ENCODE measurements at regions not wholly inside any gene's neighbourhood (a gene's known extent, or its start where the extent isn't known, plus 50 kb on each side); places are given as distances from the start of the nearest gene placed in this dataset.

DNA sequence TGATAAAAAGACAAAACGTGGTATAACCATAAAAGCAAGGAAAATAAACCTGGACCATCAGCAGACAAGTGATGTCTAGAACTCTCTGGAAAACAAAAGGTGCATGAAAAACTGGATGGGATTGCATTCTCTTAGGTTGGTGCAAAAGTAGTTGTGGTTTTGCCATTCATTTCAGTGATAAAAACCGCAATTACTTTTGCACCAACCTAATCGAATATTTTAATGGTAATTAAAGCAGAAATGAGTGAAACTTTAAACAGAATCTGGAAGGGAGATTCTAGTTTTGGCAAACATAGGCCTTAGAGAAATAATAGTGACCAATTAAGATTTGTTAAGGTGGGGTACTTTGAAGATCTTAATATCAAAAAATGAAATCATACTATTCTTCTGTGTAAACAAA lies 800.8 kb upstream of the GYPC start:
- in situ Hi-C loops (cut with HindIII; ENCODE audit: low sequenced_read_pairs), result no loop called here
- DNase-seq (ENCODE audit: low read depth, low spot score), result no peak
- TF ChIP-seq, protein P1, sequence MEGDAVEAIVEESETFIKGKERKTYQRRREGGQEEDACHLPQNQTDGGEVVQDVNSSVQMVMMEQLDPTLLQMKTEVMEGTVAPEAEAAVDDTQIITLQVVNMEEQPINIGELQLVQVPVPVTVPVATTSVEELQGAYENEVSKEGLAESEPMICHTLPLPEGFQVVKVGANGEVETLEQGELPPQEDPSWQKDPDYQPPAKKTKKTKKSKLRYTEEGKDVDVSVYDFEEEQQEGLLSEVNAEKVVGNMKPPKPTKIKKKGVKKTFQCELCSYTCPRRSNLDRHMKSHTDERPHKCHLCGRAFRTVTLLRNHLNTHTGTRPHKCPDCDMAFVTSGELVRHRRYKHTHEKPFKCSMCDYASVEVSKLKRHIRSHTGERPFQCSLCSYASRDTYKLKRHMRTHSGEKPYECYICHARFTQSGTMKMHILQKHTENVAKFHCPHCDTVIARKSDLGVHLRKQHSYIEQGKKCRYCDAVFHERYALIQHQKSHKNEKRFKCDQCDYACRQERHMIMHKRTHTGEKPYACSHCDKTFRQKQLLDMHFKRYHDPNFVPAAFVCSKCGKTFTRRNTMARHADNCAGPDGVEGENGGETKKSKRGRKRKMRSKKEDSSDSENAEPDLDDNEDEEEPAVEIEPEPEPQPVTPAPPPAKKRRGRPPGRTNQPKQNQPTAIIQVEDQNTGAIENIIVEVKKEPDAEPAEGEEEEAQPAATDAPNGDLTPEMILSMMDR (IDR thresholded peaks at IDR 0.05; ENCODE audit: low read depth, low read length), result no peak
- H3K4me3 ChIP-seq (ENCODE audit: low read depth, low read length), result no peak overlapping the region

DNA sequence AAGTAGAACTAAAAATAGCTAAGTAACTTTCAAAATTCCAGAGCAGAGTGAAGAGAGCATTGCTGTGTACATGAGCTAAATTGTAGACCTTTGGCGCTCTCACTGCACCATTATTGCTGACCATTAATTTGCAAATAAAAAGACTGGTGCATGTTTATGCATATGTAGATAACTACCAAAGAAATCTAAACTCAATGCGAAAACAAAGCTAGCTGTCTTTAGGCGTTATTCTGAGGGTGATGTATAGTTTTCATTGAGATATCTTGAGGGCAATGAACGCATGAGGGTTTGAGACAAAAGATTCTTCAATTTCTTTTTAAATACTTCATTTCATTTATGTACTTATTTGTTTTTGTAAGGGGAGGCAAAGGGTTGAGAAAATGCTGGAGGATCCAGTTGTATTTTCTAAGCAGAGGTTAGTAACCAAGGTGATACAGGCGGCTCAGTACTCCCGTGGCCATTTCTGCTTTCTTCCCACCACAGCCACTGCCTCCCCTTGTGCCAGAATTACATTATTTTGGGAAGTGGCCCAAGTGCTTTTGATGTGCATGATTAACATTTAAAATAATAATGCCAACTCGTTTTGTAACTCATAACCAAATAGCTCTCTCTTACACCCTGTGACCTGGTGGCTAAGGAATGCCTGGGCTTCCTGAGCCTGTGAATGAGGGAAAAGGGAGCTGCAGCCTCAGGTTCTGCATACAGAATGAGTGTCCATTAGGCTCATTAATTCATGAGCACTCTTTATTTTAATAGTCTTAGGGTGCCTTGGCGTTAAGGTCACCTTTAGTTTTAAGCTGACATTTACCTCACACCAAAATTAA lies 797.8 kb upstream of the GYPC start:
- H3K4me3 ChIP-seq (ENCODE audit: low read depth, low read length), result no peak overlapping the region
- TF ChIP-seq, protein P1 (IDR thresholded peaks at IDR 0.05; ENCODE audit: low read depth, low read length), result no peak
- no peak for DNase-seq (ENCODE audit: low read depth, low spot score)
- in situ Hi-C loops (cut with HindIII; ENCODE audit: low sequenced_read_pairs), result no loop called here

DNA sequence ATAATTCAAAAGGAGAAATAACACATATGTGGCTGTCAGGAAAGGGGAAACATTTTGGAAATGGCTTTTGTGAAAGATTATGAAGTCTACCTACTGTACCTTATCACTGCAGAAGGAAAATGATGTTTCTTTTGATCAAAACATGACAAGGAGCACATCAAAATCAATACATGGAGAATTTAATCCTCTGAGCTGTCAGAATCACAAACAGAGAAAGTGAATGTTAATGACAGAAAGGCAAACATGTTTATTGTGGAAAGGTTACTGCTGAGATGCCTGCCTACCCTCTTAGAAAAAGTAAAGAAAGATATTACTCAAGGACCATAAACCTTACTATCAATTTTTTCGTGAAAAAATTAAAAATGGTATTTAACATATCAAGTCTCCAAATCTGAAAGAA lies 794.5 kb upstream of the GYPC start:
- TF ChIP-seq, protein P1 (IDR thresholded peaks at IDR 0.05; ENCODE audit: low read depth, low read length), result no peak
- no peak for DNase-seq (ENCODE audit: low read depth, low spot score)
- no peak overlapping the region for H3K4me3 ChIP-seq (ENCODE audit: low read depth, low read length)
- in situ Hi-C loops (cut with HindIII; ENCODE audit: low sequenced_read_pairs), result no loop called here

DNA sequence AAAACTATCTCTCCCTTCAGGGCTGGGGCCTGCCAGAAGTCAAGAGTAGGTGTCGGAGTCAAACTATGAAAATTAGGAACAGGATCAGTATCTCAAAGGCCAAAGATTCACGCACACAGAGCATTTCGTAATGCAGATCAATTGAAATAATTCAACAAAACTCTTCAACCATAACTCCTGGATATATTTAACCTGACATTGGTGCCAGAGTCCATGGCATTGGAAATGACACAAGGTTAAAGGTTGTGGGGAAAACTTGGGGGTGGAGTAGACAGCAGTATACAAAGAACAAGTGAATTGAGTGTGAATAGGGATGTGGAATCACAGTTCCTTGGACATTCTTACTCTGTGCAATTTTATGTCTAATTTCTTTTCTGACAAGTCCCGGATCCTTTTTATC lies 788.0 kb upstream of the GYPC start:
- no peak for DNase-seq (ENCODE audit: low read depth, low spot score)
- TF ChIP-seq, protein P1 (IDR thresholded peaks at IDR 0.05; ENCODE audit: low read depth, low read length), result no peak
- in situ Hi-C loops (cut with HindIII; ENCODE audit: low sequenced_read_pairs), result no loop called here

DNA sequence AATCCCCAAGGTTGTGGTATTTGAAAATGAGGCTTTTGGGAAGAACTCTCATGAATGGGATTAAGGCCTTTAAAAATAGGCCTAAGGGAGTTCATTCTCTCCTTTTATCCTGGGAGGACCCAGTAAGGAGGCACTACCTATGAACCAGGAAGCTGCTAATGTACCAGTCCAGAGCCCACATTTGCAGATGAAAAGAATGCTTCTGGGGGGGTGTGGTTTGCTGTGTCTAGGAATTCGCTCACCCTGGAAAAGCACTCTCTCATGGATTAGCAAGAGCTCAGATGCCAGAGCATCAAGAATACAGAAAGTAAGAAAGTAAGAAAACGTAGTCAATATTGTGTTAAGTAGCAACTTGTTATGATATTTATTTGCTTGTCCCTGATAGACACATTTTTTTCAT lies 785.7 kb upstream of the GYPC start:
- H3K4me3 ChIP-seq (ENCODE audit: low read depth, low read length), result no peak overlapping the region
- no peak for DNase-seq (ENCODE audit: low read depth, low spot score)
- in situ Hi-C loops (cut with HindIII; ENCODE audit: low sequenced_read_pairs), result no loop called here
- TF ChIP-seq, protein P1 (IDR thresholded peaks at IDR 0.05; ENCODE audit: low read depth, low read length), result no peak

More for the DNA sequence above, 788.0 kb upstream of the GYPC start:
- H3K4me3 ChIP-seq (ENCODE audit: low read depth, low read length), result no peak overlapping the region

DNA sequence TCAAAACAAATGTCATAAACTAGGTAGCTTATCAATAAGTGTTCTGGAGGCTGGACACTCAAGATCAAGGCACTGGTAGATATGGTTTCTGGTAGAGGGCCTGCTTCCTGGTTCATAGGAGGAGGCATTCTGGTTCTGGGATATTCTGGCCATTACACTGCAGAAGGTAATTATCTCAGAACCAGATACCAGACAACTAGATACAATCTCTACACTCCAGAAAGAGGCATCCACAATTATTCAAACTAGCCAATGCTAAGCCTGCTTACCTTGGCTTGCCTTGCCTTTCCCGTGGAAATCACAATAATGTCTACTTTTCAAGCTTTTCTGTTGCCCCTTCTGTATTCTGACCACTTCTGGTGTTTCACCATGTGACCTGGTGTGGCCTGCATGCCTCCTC lies 785.2 kb upstream of the GYPC start:
- TF ChIP-seq, protein P1 (IDR thresholded peaks at IDR 0.05; ENCODE audit: low read depth, low read length), result no peak
- DNase-seq (ENCODE audit: low read depth, low spot score), result no peak
- H3K4me3 ChIP-seq (ENCODE audit: low read depth, low read length), result no peak overlapping the region
- in situ Hi-C loops (cut with HindIII; ENCODE audit: low sequenced_read_pairs), result no loop called here

Data from astrocyte of the spinal cord (primary cell).